ENCODE measurements at regions not wholly inside any gene's neighbourhood (a gene's known extent, or its start where the extent isn't known, plus 50 kb on each side); places are given as distances from the start of the nearest gene placed in this dataset.

- RAD21 ChIA-PET (ENCODE audit: unreplicated experiment) = no interaction called here
- H3K9ac ChIP-seq (ENCODE audit: control insufficient read depth, insufficient read depth, low read length) = no peak overlapping the region
- H4K20me1 ChIP-seq (ENCODE audit: control insufficient read depth, insufficient read depth) = no peaks in the 10 kb centered on the region
- no peaks in the 10 kb centered on the region for H3K9me3 ChIP-seq (replicated peaks; ENCODE audit: control insufficient read depth, insufficient read depth, low read length)
- in situ Hi-C loops (cut with MboI) = no loop called here
- DNase-seq (ENCODE audit: low read depth, low spot score) = no peak
- H3K79me2 ChIP-seq (ENCODE audit: control insufficient read depth, insufficient read depth, low read length) = no peaks in the 10 kb centered on the region
- FAIRE-seq = no peak
- no peak overlapping the region for H3K27ac ChIP-seq (ENCODE audit: control insufficient read depth, insufficient read depth)
- POLR2A ChIA-PET = no interaction called here
- no peaks in the 10 kb centered on the region for H3K27me3 ChIP-seq (replicated peaks in 1 of 2; ENCODE audit: control insufficient read depth in 2 of 2, insufficient read depth in 2 of 2, low read length in 1 of 2)
- H3K4me2 ChIP-seq (ENCODE audit: control insufficient read depth, insufficient read depth) = no peak overlapping the region
- intact Hi-C loops (cut with micrococcal nuclease; ENCODE audit: unreplicated experiment) = no loop called here
- no peaks in the 10 kb centered on the region for H3K36me3 ChIP-seq (ENCODE audit: control insufficient read depth in 2 of 2, insufficient read depth in 2 of 2, low read length in 1 of 2)
- ATAC-seq = no peak
- H2AFZ ChIP-seq (ENCODE audit: control insufficient read depth, low read depth, low read length) = no peak overlapping the region
- WGBS (ENCODE audit: insufficient coverage, insufficient replicate concordance, low lambda C conversion rate, missing lambda C conversion rate) = 38% methylated on average over 1 of the region's 1 CpG
- BruUV-seq (replicated peaks) = no TSS peak
- H3K4me3 ChIP-seq = no peak overlapping the region
- SMC1A ChIA-PET (ENCODE audit: uncharacterized antibody, unreplicated experiment) = interaction anchor here (1.0 kb wide), 1 partner anchor 17 kb away, joined by 3 read pairs; no protein-coding TSS in a partner anchor
- no peaks in the 10 kb centered on the region for H3K4me1 ChIP-seq (ENCODE audit: control insufficient read depth, insufficient read depth, low read length)
- CTCF ChIA-PET = no interaction called here
- TF ChIP-seq CBX3 (IDR thresholded peaks at IDR 0.05; ENCODE audit: borderline replicate concordance, low read depth) (no peak), ZNF687 (IDR thresholded peaks at IDR 0.05) (no peak), HDAC6 (IDR thresholded peaks at IDR 0.05; ENCODE audit: unreplicated experiment) (no peak), SREBF2 (IDR thresholded peaks at IDR 0.05; ENCODE audit: low read length) (no peak), EP300 (IDR thresholded peaks at IDR 0.05; ENCODE audit: borderline replicate concordance in 1 of 2, control insufficient read depth in 1 of 2, low read depth in 2 of 2, low read length in 2 of 2) (no peak), ZNF207 (IDR thresholded peaks at IDR 0.05; ENCODE audit: borderline replicate concordance) (no peak), JUNB (IDR thresholded peaks at IDR 0.05) (no peak), PKNOX1 (IDR thresholded peaks at IDR 0.05) (no peak), ZBTB40 (IDR thresholded peaks at IDR 0.05; ENCODE audit: borderline replicate concordance) (no peak), SRF (IDR thresholded peaks at IDR 0.05; ENCODE audit: low read depth in 2 of 2, low read length in 2 of 2) (no peak), ESRRA (IDR thresholded peaks at IDR 0.05; ENCODE audit: low read length) (no peak), NFYB (IDR thresholded peaks at IDR 0.05; ENCODE audit: insufficient read depth, low read depth, low read length) (no peak), USF1 (IDR thresholded peaks at IDR 0.05; ENCODE audit: borderline replicate concordance, extremely low read length, insufficient read depth, low read depth, low read length) (no peak), SP1 (IDR thresholded peaks at IDR 0.05; ENCODE audit: low read depth, low read length) (no peak), TAF1 (IDR thresholded peaks at IDR 0.05; ENCODE audit: borderline replicate concordance, low read depth, low read length) (no peak)
Observed at GRCh38 chr9:13863112-13863511, 450.8 kb downstream of the NFIB start.
